HG03442 (cell line): ENCODE measurements at regions not wholly inside any gene's neighbourhood (a gene's known extent, or its start where the extent isn't known, plus 50 kb on each side); places are given as distances from the start of the nearest gene placed in this dataset.
"Not testable (repeated sequence)": the region's sequence is repeated elsewhere in the genome, so short reads cannot be mapped to it uniquely, and the experiment has no call there.

Experiments used
- ATAC-seq: cut with Tn5 transposase; IDR thresholded peaks from one replicate; pipeline ENCODE4 v1.9.1; 2021; ENCODE audit warnings: mild to moderate bottlenecking, moderate library complexity; ENCODE audit not compliant: unreplicated experiment

GRCh38 chr12:131634037-131634436 is 76.9 kb upstream of the SFSWAP start:
- no peak for ATAC-seq

DNA sequence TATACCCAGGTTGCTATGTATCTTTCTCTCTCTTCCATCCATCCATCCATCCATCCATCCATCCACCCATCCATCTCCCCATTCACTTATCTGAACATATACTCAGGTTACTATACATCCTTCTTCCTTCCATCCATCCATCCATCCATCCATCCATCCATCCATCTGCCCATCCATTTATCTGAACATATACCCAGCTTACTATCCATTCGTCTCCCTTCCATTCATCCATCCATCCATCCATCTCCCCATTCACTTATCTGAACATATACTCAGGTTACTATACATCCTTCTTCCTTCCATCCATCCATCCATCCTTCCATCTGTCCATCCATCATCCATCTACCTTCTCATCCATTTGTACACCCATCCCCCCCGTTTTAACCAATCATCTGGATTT is 75.9 kb upstream of the SFSWAP start:
- not testable (repeated sequence) for ATAC-seq

- no peak for ATAC-seq
Measured at GRCh38 chr12:131635491-131636122, 75.3 kb upstream of the SFSWAP start.

DNA sequence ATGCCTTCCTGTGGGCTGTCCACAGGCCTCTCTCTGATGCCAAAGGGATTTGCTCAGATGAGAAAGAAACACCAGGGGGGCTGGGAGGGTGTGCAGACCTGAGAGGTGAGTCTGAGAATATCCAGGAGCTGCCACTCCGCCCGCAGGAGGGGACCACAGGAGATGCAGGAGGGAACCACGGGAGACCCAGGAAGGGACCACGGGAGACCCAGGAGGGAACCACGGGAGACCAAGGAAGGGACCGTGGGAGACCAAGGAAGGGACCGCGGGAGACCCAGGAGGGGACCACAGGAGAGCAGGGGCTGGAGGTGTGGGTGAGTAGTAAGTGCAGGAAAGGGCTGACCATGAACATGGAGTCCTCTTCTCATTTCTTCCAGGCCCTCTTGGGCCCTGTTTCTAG is 74.6 kb upstream of the SFSWAP start:
- ATAC-seq = no peak

- no peak for ATAC-seq
Measured at GRCh38 chr12:131636940-131637750, 73.7 kb upstream of the SFSWAP start.

GRCh38 chr12:131637986-131638385 is 72.9 kb upstream of the SFSWAP start:
- ATAC-seq = no peak

- no peak for ATAC-seq
Measured at GRCh38 chr12:131639270-131639940, 71.5 kb upstream of the SFSWAP start.

GRCh38 chr12:131640525-131640924 is 70.4 kb upstream of the SFSWAP start:
- ATAC-seq = no peak

GRCh38 chr12:131641315-131641714 is 69.6 kb upstream of the SFSWAP start:
- no peak for ATAC-seq

DNA sequence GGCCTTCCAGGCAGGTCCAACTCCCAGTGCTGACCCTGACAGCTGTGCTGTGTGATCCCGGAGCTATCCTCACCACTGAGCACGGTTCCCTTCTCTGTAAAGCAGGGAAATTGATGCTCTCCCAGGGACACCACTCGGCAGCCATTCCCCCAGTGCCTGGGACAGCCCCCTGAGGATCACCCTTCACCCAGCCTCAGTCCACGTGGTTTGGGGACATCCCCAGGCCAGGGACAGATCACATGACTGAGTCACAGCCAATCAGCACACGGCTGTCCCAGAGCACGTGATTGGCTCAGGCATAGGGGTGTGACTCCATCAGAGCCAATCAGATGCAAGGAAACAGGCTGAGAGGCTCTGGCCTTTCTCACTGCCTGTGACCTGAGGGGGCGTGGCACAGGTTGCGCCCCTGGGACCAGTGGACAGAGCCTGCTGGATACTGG is 68.8 kb upstream of the SFSWAP start:
- peak; percentile 61 for ATAC-seq

GRCh38 chr12:131642771-131643170 is 68.1 kb upstream of the SFSWAP start:
- no peak for ATAC-seq

- ATAC-seq = no peak
Measured at GRCh38 chr12:131643631-131644452, 67.0 kb upstream of the SFSWAP start.

DNA sequence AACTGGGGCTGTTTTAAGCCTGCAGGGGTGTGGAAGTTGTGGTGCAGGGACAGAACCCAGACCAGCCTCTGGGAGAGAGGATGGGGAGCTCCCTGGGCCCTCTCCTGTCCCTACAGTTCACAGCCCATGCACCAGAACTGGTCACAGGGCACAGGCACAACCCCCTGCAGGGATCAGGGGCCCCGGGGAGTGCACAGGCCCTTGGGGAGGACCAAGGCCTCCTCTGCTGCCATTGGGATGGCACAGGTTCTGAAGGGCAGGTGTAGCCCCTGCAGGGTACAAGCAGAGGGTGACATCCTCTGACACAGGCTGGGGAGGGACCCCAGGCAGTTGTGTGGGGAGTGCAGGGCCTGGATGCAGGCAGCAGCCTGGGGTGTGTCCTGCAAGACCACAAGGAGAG is 66.4 kb upstream of the SFSWAP start:
- ATAC-seq = no peak

DNA sequence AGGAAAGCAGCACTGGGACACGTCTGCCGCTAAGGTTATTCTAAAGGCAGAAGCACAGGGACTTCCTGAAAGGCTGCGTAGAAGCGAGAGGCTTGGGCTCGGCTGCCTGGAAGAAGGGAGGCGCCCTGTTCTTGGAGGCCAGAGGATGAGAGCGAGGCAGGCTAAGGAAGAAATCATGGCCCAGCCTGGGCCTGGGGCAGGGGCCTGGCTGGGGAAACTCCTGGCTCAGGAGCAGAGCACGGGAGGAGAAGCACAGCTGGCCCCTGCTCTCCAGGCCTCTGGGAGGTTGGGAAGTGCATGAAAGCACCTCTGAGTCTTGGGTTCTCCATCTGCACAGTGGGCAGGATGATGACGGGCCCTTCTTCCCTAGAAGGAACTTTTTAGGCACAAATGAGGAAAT is 66.0 kb upstream of the SFSWAP start:
- ATAC-seq = not testable (repeated sequence)

- not testable (repeated sequence) for ATAC-seq
Measured at GRCh38 chr12:131645557-131645956, 65.3 kb upstream of the SFSWAP start.

DNA sequence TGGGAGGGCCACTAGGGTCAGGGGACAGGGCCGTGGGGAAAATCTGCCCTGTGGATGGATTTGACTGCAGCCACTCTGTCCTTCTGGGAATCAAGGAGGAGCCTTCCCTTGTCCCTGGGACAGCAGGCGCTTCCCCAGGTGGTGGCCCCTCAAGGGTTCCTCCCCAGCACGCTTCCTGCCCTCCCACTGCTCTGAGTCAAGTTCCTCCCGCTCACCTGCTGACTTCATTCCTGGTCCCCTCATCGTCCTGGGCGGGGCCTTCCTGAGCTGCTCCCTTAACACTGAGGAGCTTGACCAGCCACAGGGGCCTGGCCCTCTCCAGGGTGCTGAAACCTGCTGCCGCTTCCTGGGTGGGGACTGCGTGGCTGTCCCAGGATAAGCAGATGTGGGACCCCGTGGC is 64.4 kb upstream of the SFSWAP start:
- not testable (repeated sequence) for ATAC-seq

- ATAC-seq = no peak
Measured at GRCh38 chr12:131647667-131648066, 63.2 kb upstream of the SFSWAP start.

DNA sequence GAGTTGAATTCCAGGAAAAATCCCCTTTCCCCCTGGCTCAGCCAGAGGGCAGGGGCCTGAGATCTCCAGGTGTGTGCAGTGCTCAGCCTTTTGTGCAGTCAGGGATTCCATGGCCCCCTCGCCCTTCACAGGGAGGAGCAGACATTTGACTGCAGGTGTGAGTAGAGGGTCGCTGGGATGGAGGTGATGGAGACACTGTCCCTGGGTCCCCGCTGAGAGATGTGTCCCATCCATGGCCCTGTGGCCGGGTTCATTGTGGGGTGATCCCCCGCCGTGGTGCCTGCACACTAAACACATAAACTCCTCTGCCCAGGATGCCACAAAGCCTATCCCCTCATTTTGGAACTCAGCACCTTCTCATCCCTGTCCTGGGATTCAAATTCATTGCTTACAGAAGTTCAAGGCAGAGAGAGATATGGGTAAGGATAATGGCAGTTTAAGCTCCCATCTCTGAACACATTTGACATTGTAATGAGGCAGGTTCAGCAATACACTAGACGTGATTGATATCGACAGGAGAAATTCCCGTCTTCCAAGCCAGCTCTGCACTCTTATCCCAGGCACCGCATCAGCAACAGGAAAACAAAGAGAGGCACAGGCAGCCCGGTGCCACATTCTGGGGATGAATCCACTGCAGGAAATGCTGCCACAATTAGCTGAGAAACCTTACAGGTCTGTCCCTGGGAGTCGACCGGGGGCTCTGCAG is 55.3 kb upstream of the SFSWAP start:
- ATAC-seq = not testable (repeated sequence)

DNA sequence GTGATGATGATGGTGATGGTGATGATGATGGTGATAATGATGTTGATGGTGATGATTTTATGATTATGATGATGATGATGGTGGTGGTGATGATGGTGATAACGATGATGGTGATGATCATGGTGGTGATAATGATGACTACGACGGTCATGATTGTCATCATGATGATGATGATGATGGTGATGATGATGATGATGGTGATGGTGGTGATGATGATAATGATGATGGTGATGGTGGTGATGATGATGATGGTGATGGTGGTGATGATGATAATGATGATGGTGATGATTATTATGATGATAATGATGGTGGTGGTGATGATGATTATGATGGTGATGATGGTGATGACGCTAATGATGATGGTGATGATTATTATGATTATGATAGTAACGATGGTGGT is 54.1 kb upstream of the SFSWAP start:
- not testable (repeated sequence) for ATAC-seq

- not testable (repeated sequence) for ATAC-seq
Measured at GRCh38 chr12:131658605-131659004, 52.3 kb upstream of the SFSWAP start.
